GM19467 (cell line): ENCODE measurements at regions not wholly inside any gene's neighbourhood (a gene's known extent, or its start where the extent isn't known, plus 50 kb on each side); places are given as distances from the start of the nearest gene placed in this dataset.

Source experiments
- ATAC-seq: cut with Tn5 transposase; IDR thresholded peaks from one replicate; pipeline ENCODE4 v1.9.1; 2021; ENCODE audit warnings: mild to moderate bottlenecking, moderate library complexity; ENCODE audit not compliant: unreplicated experiment

DNA sequence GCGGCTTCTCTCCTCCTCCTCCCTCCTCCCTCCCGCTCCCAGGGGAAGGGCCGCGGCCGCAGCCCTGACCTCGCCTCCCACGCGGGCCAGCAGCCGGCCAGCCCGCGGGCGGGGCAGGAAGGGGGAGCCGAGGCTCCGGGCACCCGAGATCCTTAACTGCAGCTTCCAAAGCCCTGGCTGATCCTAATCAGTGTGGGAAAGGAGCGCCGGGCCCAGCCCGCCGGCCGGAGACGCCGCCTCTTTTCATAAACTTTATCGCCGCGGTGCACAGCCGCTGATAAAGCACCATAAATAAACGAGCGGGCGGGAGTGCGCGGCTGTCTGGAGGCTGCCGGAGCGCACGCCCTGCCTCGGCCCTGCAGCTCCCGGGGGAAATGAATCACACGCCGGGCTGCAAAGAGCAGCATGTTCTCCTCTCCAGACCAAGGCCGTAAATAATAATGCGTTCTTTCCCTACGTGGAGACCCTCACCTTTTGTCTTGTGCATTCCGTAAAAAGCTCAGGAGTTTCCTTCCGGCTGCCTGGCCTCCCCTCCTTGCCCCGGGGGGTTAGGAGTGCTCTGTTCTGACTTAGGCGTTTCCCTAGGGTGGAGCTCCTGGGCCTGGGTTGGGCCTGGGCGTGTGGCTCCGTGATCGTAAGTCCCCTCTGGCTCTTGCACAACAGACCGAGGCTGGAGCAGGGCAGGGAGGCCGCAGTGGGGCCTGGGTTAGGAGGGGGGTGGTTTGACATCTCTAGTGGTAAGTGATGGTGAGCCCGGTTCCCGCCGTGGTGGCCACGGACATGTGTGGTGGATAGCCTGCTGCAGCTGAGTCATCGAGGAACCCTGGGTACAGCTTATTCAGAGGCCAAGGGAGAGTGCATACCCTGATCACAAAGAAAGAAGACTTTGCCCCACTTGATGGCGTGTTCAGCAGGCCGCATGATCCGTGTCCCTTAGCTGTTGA, 132.6 kb upstream of the HES1 start:
- peak; percentile 62 for ATAC-seq

DNA sequence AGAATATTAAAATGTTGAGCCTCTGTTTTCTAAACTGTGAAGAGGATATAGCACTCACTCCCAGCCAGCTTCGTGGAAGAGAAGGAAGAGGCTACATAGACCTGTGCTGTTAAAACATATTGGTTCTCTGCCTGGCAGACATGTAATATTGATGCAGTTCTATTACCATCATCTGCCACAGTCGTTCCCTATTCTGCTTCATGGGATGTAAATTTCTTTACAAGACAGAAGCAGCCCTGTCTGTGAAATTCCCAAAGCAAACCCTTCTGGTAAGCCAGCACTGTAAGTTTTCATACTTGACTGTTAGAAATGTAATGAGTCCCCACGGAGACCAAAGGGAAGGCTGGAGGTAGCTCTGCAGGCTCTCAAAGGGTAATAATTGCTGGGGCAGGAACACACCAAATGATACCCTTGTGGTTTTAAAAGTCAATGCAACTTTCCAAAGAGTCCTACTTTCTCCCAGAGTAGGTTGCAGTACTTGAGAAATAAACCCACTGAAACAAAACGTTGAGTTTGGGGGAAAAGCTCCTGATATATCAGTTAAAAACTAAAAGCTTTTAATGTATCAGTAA, 129.9 kb upstream of the HES1 start:
- ATAC-seq = no peak

- ATAC-seq = no peak
Measured at GRCh38 chr3:194007592-194008337, 128.2 kb upstream of the HES1 start.

DNA sequence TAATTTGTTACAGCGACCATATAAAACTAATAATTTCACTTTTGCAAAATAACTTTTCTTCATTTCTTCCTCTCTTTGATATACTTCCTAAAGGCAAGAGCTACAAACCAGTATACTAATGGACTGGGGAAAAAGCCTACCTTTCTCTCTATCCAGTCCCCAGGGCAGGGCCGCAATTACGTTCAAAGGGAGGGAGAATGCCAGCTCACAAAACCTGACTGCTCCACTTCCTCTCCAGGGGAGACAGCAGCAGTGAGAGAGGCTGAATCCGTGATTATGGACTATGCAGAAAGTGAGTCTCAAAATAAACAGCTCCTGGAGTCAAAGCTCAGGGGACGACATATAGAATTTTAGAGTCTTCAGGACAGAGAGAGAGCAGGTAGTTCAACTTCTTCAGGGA, 126.9 kb upstream of the HES1 start:
- ATAC-seq = no peak

- no peak for ATAC-seq
Measured at GRCh38 chr3:194009892-194010533, 125.9 kb upstream of the HES1 start.

- no peak for ATAC-seq
Measured at GRCh38 chr3:194011807-194012206, 124.1 kb upstream of the HES1 start.

- no peak for ATAC-seq
Measured at GRCh38 chr3:194013928-194014327, 122.0 kb upstream of the HES1 start.

DNA sequence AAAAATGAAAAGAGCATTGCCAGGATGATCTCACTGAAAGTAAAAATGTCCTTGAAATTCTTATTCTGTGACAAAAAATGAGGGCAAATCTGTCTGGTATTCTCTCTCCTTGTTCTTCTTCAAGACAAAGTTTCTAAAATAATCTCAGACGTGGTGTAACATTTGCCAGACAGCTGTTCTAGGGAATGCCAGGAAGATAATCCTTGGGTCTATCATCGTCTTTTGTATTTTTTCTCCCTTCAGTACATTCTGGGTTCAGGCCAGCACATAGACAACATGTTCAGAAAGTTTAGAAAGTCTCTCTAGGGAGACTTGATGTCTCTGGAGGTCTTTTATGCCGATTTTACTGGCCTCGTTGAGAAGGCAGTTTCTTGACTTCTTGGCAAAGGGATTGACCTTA, 121.2 kb upstream of the HES1 start:
- no peak for ATAC-seq

GRCh38 chr3:194019398-194020165, 116.4 kb upstream of the HES1 start:
- ATAC-seq = no peak

- ATAC-seq = no peak
Measured at GRCh38 chr3:194022052-194022451, 113.9 kb upstream of the HES1 start.

DNA sequence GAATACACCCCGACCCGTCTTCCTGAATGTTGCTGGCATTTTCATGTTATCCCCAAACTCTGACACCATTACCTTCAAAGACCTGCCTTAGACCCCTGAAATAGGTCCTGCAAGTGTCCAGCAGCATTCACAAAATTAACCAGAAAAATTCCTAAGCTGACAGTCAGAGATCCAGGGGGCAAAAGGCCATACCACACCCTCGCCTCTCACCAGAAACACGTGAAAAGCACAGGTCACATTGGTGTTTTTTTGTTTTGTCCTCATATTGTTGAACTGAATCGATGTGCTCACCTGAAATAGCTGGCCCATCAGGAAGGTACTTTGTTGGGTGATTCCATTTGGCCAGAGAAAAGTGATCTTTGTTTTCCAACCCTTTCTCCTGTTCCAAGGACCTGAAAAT, 113.1 kb upstream of the HES1 start:
- ATAC-seq = no peak

DNA sequence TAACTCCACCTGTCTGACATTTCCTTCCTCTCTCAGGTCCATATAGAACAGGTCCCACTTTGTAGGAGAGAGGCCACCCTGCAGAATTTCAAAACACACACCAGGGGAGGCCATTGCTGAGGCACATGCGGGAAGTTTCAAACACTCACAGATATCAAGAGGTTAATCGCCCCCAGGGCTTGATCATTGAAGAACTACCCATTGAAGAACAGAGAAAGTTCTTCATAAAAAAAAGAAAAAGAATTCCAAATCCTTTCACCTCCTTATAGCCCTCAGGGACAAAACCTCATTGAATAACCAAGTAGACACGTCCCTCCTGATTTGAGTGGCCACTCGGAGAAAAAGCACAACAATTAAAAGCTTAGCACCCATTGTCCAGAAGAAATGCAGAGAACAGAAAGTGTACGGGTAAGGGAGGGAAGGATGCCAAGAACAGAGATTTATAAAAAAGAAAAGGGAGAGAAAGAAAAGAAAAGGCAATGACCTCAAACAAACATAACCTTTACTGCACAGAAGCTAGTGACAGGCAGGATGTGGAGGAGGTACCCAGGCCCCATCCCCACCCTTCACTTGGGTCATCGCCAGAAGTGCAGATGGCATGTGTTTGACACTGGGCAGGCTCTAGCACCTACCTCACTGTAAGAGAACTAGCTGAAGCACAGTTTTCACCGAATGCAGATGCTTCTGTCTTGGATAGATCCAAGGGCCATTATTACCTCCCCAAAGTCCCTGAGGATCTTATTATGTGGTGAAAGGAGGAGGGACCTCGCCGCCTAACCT, 112.3 kb upstream of the HES1 start:
- ATAC-seq = no peak

DNA sequence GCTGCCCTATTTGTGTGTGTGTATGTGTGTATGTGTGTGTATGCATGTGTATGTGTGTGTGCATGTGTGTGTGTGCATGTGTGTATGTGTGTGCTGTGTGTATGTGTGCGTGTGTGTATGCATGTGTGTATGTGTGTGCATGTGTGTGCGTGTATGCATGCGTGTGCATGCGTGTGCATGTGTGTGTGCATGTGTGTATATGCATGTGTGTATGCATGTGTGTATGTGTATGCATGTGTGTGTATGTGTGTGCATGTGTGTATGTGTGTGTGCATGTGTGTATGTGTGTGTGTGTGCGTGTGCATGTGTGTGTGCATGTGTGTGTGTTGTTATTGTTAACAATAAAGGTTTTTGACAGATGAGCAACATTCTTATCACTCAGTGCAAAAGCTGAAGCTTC, 110.8 kb upstream of the HES1 start:
- no peak for ATAC-seq

GRCh38 chr3:194025951-194026350, 110.0 kb upstream of the HES1 start:
- no peak for ATAC-seq

- ATAC-seq = no peak
Measured at GRCh38 chr3:194028434-194029004, 107.4 kb upstream of the HES1 start.

GRCh38 chr3:194029846-194030245, 106.1 kb upstream of the HES1 start:
- no peak for ATAC-seq

GRCh38 chr3:194030372-194030771, 105.6 kb upstream of the HES1 start:
- no peak for ATAC-seq

DNA sequence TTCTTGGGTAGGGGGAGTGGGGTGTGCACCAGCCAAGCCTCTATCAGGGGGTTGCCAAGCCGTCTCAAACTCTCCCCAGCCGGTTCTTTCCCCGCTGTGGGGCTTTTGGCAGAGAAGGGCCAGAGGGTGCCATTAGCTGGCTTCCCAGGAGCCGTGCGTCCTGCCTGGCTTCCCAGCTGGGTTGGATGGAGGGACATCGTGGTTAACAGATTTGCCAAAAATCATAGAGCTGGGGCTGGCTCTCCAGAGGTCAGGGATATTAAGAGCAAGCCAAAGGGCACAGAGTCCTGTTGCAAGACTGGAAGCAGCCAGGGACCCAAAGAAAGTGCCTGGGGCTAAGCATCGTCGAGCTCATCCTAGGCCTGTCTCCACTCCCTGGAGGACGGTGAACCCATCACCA, 104.6 kb upstream of the HES1 start:
- ATAC-seq = no peak

DNA sequence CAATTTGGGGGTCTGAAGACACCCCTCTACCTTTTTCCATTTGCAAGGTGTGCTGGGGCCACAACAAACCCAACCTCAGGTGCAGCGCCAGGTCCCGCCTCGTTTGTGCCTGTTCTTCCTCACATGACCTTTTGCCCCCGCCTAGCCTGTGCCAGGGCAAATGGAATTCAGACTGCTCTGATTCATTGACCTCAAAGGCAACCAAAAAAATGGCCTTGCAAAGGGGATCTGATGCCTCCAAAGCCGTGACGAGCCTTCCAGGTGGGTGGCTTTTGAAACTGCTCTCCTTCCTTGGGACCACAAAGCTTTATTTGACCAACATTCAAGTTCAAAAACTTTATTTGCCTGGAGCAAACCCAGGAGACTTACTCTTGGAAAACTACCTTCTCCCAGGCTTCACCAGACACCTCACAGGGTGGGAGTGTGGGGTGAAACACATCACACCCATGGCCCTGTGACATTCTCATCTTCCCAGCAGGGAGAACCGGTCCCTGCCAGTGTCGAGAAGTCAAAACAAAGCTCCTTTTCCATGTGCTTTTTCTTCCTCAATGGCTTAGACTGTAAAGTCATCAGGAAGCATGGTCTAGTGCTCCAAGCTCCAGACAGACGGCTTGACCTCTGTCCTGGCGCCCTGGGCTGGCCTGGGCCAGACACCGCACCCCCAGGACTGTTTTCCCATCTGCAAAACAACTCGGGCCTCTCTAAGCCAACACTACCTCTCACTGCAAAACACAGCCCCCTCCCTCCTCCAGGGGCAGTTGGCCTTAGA, 103.9 kb upstream of the HES1 start:
- ATAC-seq = no peak
